ENCODE measurements at regions not wholly inside any gene's neighbourhood (a gene's known extent, or its start where the extent isn't known, plus 50 kb on each side); places are given as distances from the start of the nearest gene placed in this dataset.

- TF ChIP-seq CTCF (IDR thresholded peaks at IDR 0.05) (no peak), POLR2A (IDR thresholded peaks at IDR 0.05) (no peak), EP300 (IDR thresholded peaks at IDR 0.05) (no peak)
Observed at GRCh38 chr20:22268675-22269074, 315.7 kb downstream of the FOXA2 start.
